HepG2 (cell line): ENCODE measurements at regions not wholly inside any gene's neighbourhood (a gene's known extent, or its start where the extent isn't known, plus 50 kb on each side); places are given as distances from the start of the nearest gene placed in this dataset.

Source experiments
- CEBPB ChIP-seq: IDR thresholded peaks from 2 replicates; pipeline ENCODE4 v1.6.1; 2011; ENCODE audit warnings: low read depth, low read length, improper control_type of control experiment, borderline replicate concordance
- CHD2 ChIP-seq: IDR thresholded peaks from 2 replicates; pipeline ENCODE4 v1.6.1; 2011; ENCODE audit warnings: low read depth, low read length, improper control_type of control experiment
- EP300 ChIP-seq, 3 experiments: sonication (generic) in 1 of 3; formaldehyde crosslinking in 1 of 3; IDR thresholded peaks; 2 replicates each; pipeline versions ENCODE4 v1.5.1 to v1.6.1; 2011 to 2020; ENCODE audit warnings: low read depth in 2 of 3, low read length in 2 of 3, borderline replicate concordance in 1 of 3, improper control_type of control experiment in 1 of 3, mild to moderate bottlenecking in 1 of 3, missing genetic modification reagents in 1 of 3, moderate library complexity in 1 of 3
- FIP1L1 ChIP-seq: fragments of 200-400 bp; formaldehyde crosslinking; IDR thresholded peaks from 2 replicates; pipeline ENCODE4 v1.6.1; 2018; ENCODE audit warnings: low read depth, mild to moderate bottlenecking, low read length, moderate library complexity, borderline replicate concordance; ENCODE audit not compliant: insufficient read depth
- JUND ChIP-seq: sonication (generic); formaldehyde crosslinking; IDR thresholded peaks from 2 replicates; pipeline ENCODE4 v1.8.0; 2022; ENCODE audit warnings: mild to moderate bottlenecking, missing genetic modification reagents
- PHB2 ChIP-seq: fragments of 450-650 bp; IDR thresholded peaks from 2 replicates; pipeline ENCODE4 v1.6.1; 2018; ENCODE audit not compliant: partially characterized antibody
- SATB2 ChIP-seq: sonication (generic); formaldehyde crosslinking; IDR thresholded peaks from 2 replicates; pipeline ENCODE4 v1.5.0; 2020; ENCODE audit warnings: missing genetic modification reagents
- SRF ChIP-seq: IDR thresholded peaks from 2 replicates; pipeline ENCODE4 v1.6.1; 2011; ENCODE audit warnings: mild to moderate bottlenecking, low read depth, low read length, moderate library complexity
- TAF15 ChIP-seq: fragments of 200-400 bp; formaldehyde crosslinking; IDR thresholded peaks from one replicate; pipeline ENCODE4 v1.6.1; 2018; ENCODE audit warnings: mild to moderate bottlenecking, low read depth, low read length; ENCODE audit not compliant: poor library complexity, severe bottlenecking
- TCF7L2 ChIP-seq: IDR thresholded peaks from 2 replicates; pipeline ENCODE4 v1.6.1; 2011; ENCODE audit warnings: mild to moderate bottlenecking, low read depth, low read length, moderate library complexity
- ZFX ChIP-seq: sonication (generic); formaldehyde crosslinking; IDR thresholded peaks from 2 replicates; pipeline ENCODE4 v1.4.0; 2020; ENCODE audit warnings: mild to moderate bottlenecking, low read depth, missing genetic modification reagents, moderate library complexity
- TF ChIP-seq, protein P1 (sequence below): sonication (generic); formaldehyde crosslinking; IDR thresholded peaks from 2 replicates; pipeline ENCODE4 v1.5.0; 2020; ENCODE audit warnings: mild to moderate bottlenecking, missing genetic modification reagents, moderate library complexity

- TF ChIP-seq TAF15 = no peak
- TF ChIP-seq TCF7L2 = no peak
- no peak for TF ChIP-seq CHD2
- TF ChIP-seq SATB2 (CRISPR knock-in tag) = no peak
- TF ChIP-seq CEBPB = no peak
- TF ChIP-seq EP300 (IDR thresholded peaks at IDR 0.05; ENCODE audit: low read depth in 2 of 2, low read length in 2 of 2) = no peak
- no peak for TF ChIP-seq EP300 (CRISPR knock-in tag; IDR thresholded peaks at IDR 0.05; ENCODE audit: borderline replicate concordance)
- no peak for TF ChIP-seq ZFX (CRISPR knock-in tag)
- no peak for TF ChIP-seq PHB2
- no peak for TF ChIP-seq JUND (CRISPR knock-in tag)
- TF ChIP-seq SRF = no peak
- no peak for TF ChIP-seq FIP1L1
- TF ChIP-seq, protein P1, sequence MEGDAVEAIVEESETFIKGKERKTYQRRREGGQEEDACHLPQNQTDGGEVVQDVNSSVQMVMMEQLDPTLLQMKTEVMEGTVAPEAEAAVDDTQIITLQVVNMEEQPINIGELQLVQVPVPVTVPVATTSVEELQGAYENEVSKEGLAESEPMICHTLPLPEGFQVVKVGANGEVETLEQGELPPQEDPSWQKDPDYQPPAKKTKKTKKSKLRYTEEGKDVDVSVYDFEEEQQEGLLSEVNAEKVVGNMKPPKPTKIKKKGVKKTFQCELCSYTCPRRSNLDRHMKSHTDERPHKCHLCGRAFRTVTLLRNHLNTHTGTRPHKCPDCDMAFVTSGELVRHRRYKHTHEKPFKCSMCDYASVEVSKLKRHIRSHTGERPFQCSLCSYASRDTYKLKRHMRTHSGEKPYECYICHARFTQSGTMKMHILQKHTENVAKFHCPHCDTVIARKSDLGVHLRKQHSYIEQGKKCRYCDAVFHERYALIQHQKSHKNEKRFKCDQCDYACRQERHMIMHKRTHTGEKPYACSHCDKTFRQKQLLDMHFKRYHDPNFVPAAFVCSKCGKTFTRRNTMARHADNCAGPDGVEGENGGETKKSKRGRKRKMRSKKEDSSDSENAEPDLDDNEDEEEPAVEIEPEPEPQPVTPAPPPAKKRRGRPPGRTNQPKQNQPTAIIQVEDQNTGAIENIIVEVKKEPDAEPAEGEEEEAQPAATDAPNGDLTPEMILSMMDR (CRISPR knock-in tag) = no peak
These were observed 130.6 kb downstream of the URB2 start for GRCh38 chr1:229756666-229757065.
